8988T (cell line): ENCODE measurements at regions not wholly inside any gene's neighbourhood (a gene's known extent, or its start where the extent isn't known, plus 50 kb on each side); places are given as distances from the start of the nearest gene placed in this dataset.

Experiments
- DNase-seq: peaks from one replicate; pipeline ENCODE4 v3.0.0; 2011

GRCh38 chr13:107293924-107294323 lies 726.0 kb upstream of the ARGLU1 start:
- no peak for DNase-seq

GRCh38 chr13:107291875-107292274 lies 723.9 kb upstream of the ARGLU1 start:
- DNase-seq, result no peak

- no peak for DNase-seq
Observed at GRCh38 chr13:107289540-107289939, 721.6 kb upstream of the ARGLU1 start.

- DNase-seq, result no peak
Observed at GRCh38 chr13:107284173-107284572, 716.2 kb upstream of the ARGLU1 start.

- DNase-seq, result no peak
Observed at GRCh38 chr13:107277911-107278310, 710.0 kb upstream of the ARGLU1 start.

- DNase-seq, result no peak
Observed at GRCh38 chr13:107276936-107277335, 709.0 kb upstream of the ARGLU1 start.

- no peak for DNase-seq
Observed at GRCh38 chr13:107275945-107276614, 708.1 kb upstream of the ARGLU1 start.

GRCh38 chr13:107275312-107275711 lies 707.4 kb upstream of the ARGLU1 start:
- no peak for DNase-seq

- DNase-seq, result no peak
Observed at GRCh38 chr13:107271227-107271626, 703.3 kb upstream of the ARGLU1 start.

GRCh38 chr13:107266657-107267056 lies 698.7 kb upstream of the ARGLU1 start:
- no peak for DNase-seq

GRCh38 chr13:107258599-107259187 lies 690.8 kb upstream of the ARGLU1 start:
- no peak for DNase-seq

GRCh38 chr13:107254392-107254791 lies 686.5 kb upstream of the ARGLU1 start:
- no peak for DNase-seq

GRCh38 chr13:107252428-107252827 lies 684.5 kb upstream of the ARGLU1 start:
- DNase-seq, result no peak

GRCh38 chr13:107252021-107252420 lies 684.1 kb upstream of the ARGLU1 start:
- no peak for DNase-seq

- no peak for DNase-seq
Observed at GRCh38 chr13:107251341-107251740, 683.4 kb upstream of the ARGLU1 start.

GRCh38 chr13:107250628-107251027 lies 682.7 kb upstream of the ARGLU1 start:
- DNase-seq, result no peak

- DNase-seq, result no peak
Observed at GRCh38 chr13:107244241-107244640, 676.3 kb upstream of the ARGLU1 start.

- DNase-seq, result no peak
Observed at GRCh38 chr13:107242138-107242537, 674.2 kb upstream of the ARGLU1 start.

- DNase-seq, result no peak
Observed at GRCh38 chr13:107241381-107241780, 673.4 kb upstream of the ARGLU1 start.

GRCh38 chr13:107239213-107239612 lies 671.3 kb upstream of the ARGLU1 start:
- no peak for DNase-seq

GRCh38 chr13:107238262-107238981 lies 670.5 kb upstream of the ARGLU1 start:
- DNase-seq, result no peak

GRCh38 chr13:107234319-107235073 lies 666.6 kb upstream of the ARGLU1 start:
- no peak for DNase-seq

GRCh38 chr13:107233541-107233940 lies 665.6 kb upstream of the ARGLU1 start:
- DNase-seq, result no peak

GRCh38 chr13:107231944-107232343 lies 664.0 kb upstream of the ARGLU1 start:
- DNase-seq, result no peak
